NOMO-1 treated with DMSO at 0.1 percent for 48 hours (cell line): ENCODE measurements at regions not wholly inside any gene's neighbourhood (a gene's known extent, or its start where the extent isn't known, plus 50 kb on each side); places are given as distances from the start of the nearest gene placed in this dataset.

ENCODE experiments used
- DNase-seq: peaks from one replicate; lab custom pipeline; 2025; ENCODE audit not compliant: unreplicated experiment; lab: John Stamatoyannopoulos, UW

GRCh38 chr2:146031158-146031557, 1511.2 kb upstream of the ZEB2 start:
- DNase-seq, result no peak

- DNase-seq, result no peak
These were observed 1507.2 kb upstream of the ZEB2 start for GRCh38 chr2:146027156-146027555.

GRCh38 chr2:146025519-146025918, 1505.6 kb upstream of the ZEB2 start:
- no peak for DNase-seq

- no peak for DNase-seq
These were observed 1504.4 kb upstream of the ZEB2 start for GRCh38 chr2:146024212-146024743.

GRCh38 chr2:146004462-146004861, 1484.5 kb upstream of the ZEB2 start:
- no peak for DNase-seq

GRCh38 chr2:146003337-146003736, 1483.4 kb upstream of the ZEB2 start:
- DNase-seq, result no peak

GRCh38 chr2:145994910-145995309, 1475.0 kb upstream of the ZEB2 start:
- no peak for DNase-seq

- DNase-seq, result no peak
These were observed 1472.7 kb upstream of the ZEB2 start for GRCh38 chr2:145992572-145992971.

GRCh38 chr2:145987793-145988192, 1467.9 kb upstream of the ZEB2 start:
- no peak for DNase-seq

- DNase-seq, result no peak
These were observed 1465.6 kb upstream of the ZEB2 start for GRCh38 chr2:145985517-145985916.

GRCh38 chr2:145984580-145984979, 1464.7 kb upstream of the ZEB2 start:
- no peak for DNase-seq

GRCh38 chr2:145980318-145980717, 1460.4 kb upstream of the ZEB2 start:
- no peak for DNase-seq

- DNase-seq, result no peak
These were observed 1455.5 kb upstream of the ZEB2 start for GRCh38 chr2:145975406-145975805.

GRCh38 chr2:145961846-145962245, 1441.9 kb upstream of the ZEB2 start:
- DNase-seq, result no peak

- no peak for DNase-seq
These were observed 1440.7 kb upstream of the ZEB2 start for GRCh38 chr2:145960479-145961163.

GRCh38 chr2:145958611-145959010, 1438.7 kb upstream of the ZEB2 start:
- DNase-seq, result no peak

- no peak for DNase-seq
These were observed 1438.0 kb upstream of the ZEB2 start for GRCh38 chr2:145957929-145958328.

GRCh38 chr2:145939949-145940348, 1420.0 kb upstream of the ZEB2 start:
- no peak for DNase-seq

GRCh38 chr2:145935016-145935415, 1415.1 kb upstream of the ZEB2 start:
- DNase-seq, result no peak

GRCh38 chr2:145931781-145932395, 1412.0 kb upstream of the ZEB2 start:
- DNase-seq, result no peak

- no peak for DNase-seq
These were observed 1410.4 kb upstream of the ZEB2 start for GRCh38 chr2:145930318-145930717.

GRCh38 chr2:145927131-145927950, 1407.4 kb upstream of the ZEB2 start:
- no peak for DNase-seq
